WI38 (cell line): ENCODE measurements at regions not wholly inside any gene's neighbourhood (a gene's known extent, or its start where the extent isn't known, plus 50 kb on each side); places are given as distances from the start of the nearest gene placed in this dataset.

Source experiments
- H3K4me3 ChIP-seq: 2 replicates; pipeline ENCODE4 v1.5.1; 2011; ENCODE audit warnings: low read depth, mild to moderate bottlenecking, control low read depth, low read length
- CTCF ChIP-seq: IDR thresholded peaks from 2 replicates; pipeline ENCODE4 v1.5.1; 2012; ENCODE audit warnings: low read depth, mild to moderate bottlenecking, control low read depth, low read length

- TF ChIP-seq CTCF, result no peak
Measured at GRCh38 chr4:156321203-156321602, 367.5 kb upstream of the CTSO start.

GRCh38 chr4:156313497-156313896 lies 359.8 kb upstream of the CTSO start:
- TF ChIP-seq CTCF, result no peak
- no peak overlapping the region for H3K4me3 ChIP-seq

More at GRCh38 chr4:156321203-156321602, 367.5 kb upstream of the CTSO start:
- H3K4me3 ChIP-seq, result no peak overlapping the region

- H3K4me3 ChIP-seq, result no peak overlapping the region
- TF ChIP-seq CTCF, result no peak
Measured at GRCh38 chr4:156312261-156312847, 358.7 kb upstream of the CTSO start.

- no peak for TF ChIP-seq CTCF
- H3K4me3 ChIP-seq, result no peak overlapping the region
Measured at GRCh38 chr4:156309031-156309430, 355.4 kb upstream of the CTSO start.

GRCh38 chr4:156303708-156304107 lies 350.0 kb upstream of the CTSO start:
- no peak for TF ChIP-seq CTCF

GRCh38 chr4:156298230-156298629 lies 344.6 kb upstream of the CTSO start:
- TF ChIP-seq CTCF, result no peak
- no peak overlapping the region for H3K4me3 ChIP-seq

More at GRCh38 chr4:156303708-156304107, 350.0 kb upstream of the CTSO start:
- H3K4me3 ChIP-seq, result no peak overlapping the region

GRCh38 chr4:156295676-156296195 lies 342.1 kb upstream of the CTSO start:
- TF ChIP-seq CTCF, result no peak
- H3K4me3 ChIP-seq, result no peak overlapping the region
